GM23338 (cell line): ENCODE measurements at regions not wholly inside any gene's neighbourhood (a gene's known extent, or its start where the extent isn't known, plus 50 kb on each side); places are given as distances from the start of the nearest gene placed in this dataset.

Experiments used
- CTCF ChIP-seq, 2 experiments: fragments of 200-600 bp in 1 of 2; sonication (generic) in 1 of 2; conservative IDR thresholded peaks; 2 replicates each; pipeline versions ENCODE4 v1.5.1 to v1.6.1; 2016 to 2017; ENCODE audit warnings: antibody characterized with exemption in 2 of 2, low read depth in 2 of 2, mild to moderate bottlenecking in 2 of 2, moderate library complexity in 1 of 2
- JUNB ChIP-seq: IDR thresholded peaks from one replicate; pipeline ENCODE4 v1.6.1; 2016; ENCODE audit warnings: antibody characterized with exemption; ENCODE audit not compliant: unreplicated experiment
- NANOG ChIP-seq: IDR thresholded peaks from 2 replicates; pipeline ENCODE4 v1.6.1; 2016; ENCODE audit warnings: antibody characterized with exemption, borderline replicate concordance
- POLR2AphosphoS5 ChIP-seq: IDR thresholded peaks from 2 replicates; pipeline ENCODE4 v1.6.1; 2016; ENCODE audit warnings: antibody characterized with exemption, low read depth

GRCh38 chr15:69535998-69536397 is 83.4 kb downstream of the RPLP1 start:
- TF ChIP-seq CTCF (conservative IDR thresholded peaks at IDR 0.05; ENCODE audit: low read depth in 2 of 2) (no peak), JUNB (no peak), POLR2AphosphoS5 (no peak), NANOG (no peak)
